IMR-90 (cell line): ENCODE measurements at regions not wholly inside any gene's neighbourhood (a gene's known extent, or its start where the extent isn't known, plus 50 kb on each side); places are given as distances from the start of the nearest gene placed in this dataset.

Experiments
- ATAC-seq: fragments of 200-7000 bp; cut with Tn5 transposase; 2 replicates; pipeline ENCODE4 v1.9.1; 2020; ENCODE audit warnings: low read depth, mild to moderate bottlenecking, moderate library complexity
- BruUV-seq: library from RNA; stranded (reverse); fragments of 400-500 nt; replicated peaks from 2 replicates; lab custom pipeline; 2021; lab: Mats Ljungman, UMichigan
- CTCF ChIA-PET: fragments of 300-600 bp; formaldehyde crosslinking; extraction: SDS; loops from one replicate; lab custom pipeline; 2021; ENCODE audit warnings: antibody characterized with exemption; lab: Yijun Ruan, JAX
- POLR2A ChIA-PET: fragments of 300-600 bp; sonication (Branson Sonifier 250); formaldehyde crosslinking; loops from one replicate; lab custom pipeline; 2022; ENCODE audit warnings: antibody characterized with exemption; ENCODE audit not compliant: unreplicated experiment; lab: Charles Lee
- DNase-seq: peaks from one replicate; pipeline ENCODE4 v3.0.0; 2013
- H2AFZ ChIP-seq: replicated peaks from 2 replicates; pipeline ENCODE3; 2013; ENCODE audit warnings: low read length, mild to moderate bottlenecking; ENCODE audit not compliant: poor library complexity
- H2AK5ac ChIP-seq: 2 replicates; pipeline ENCODE4 v1.6.1; 2013; ENCODE audit warnings: low read depth, low read length, inconsistent platforms
- H2AK9ac ChIP-seq: replicated peaks from 2 replicates; pipeline ENCODE3; 2013; ENCODE audit warnings: mild to moderate bottlenecking, low read depth, low read length, moderate library complexity; ENCODE audit not compliant: poor library complexity
- H2BK120ac ChIP-seq: 2 replicates; pipeline ENCODE4 v1.6.1; 2013; ENCODE audit warnings: low read depth, low read length, inconsistent platforms
- H2BK15ac ChIP-seq: 3 replicates; pipeline ENCODE4 v1.6.1; 2013; ENCODE audit warnings: low read depth, low read length, inconsistent platforms
- H2BK20ac ChIP-seq: 2 replicates; pipeline ENCODE4 v1.6.1; 2013; ENCODE audit warnings: low read depth, mild to moderate bottlenecking, inconsistent platforms, low read length, moderate library complexity
- H2BK5ac ChIP-seq: 2 replicates; pipeline ENCODE4 v1.6.1; 2013; ENCODE audit warnings: mild to moderate bottlenecking, low read depth, low read length, inconsistent platforms; ENCODE audit not compliant: poor library complexity, severe bottlenecking
- H3K14ac ChIP-seq: replicated peaks from 2 replicates; pipeline ENCODE4 v1.6.1; 2013; ENCODE audit warnings: low read depth, low read length, inconsistent platforms
- H3K18ac ChIP-seq: 2 replicates; pipeline ENCODE4 v1.6.1; 2013; ENCODE audit warnings: low read depth, low read length, control low read depth
- H3K23ac ChIP-seq: 2 replicates; pipeline ENCODE4 v1.6.1; 2013; ENCODE audit warnings: low read depth, low read length, inconsistent platforms
- H3K27ac ChIP-seq: 2 replicates; pipeline ENCODE4 v1.5.1; 2013; ENCODE audit warnings: mild to moderate bottlenecking, control low read depth, low read length; ENCODE audit not compliant: insufficient read depth
- H3K27me3 ChIP-seq: 2 replicates; pipeline ENCODE4 v1.6.1; 2013; ENCODE audit warnings: low read length; ENCODE audit not compliant: control insufficient read depth, insufficient read depth
- H3K36me3 ChIP-seq: 2 replicates; pipeline ENCODE4 v1.6.1; 2013; ENCODE audit warnings: low read length, mixed read lengths; ENCODE audit not compliant: control insufficient read depth, insufficient read depth
- H3K4ac ChIP-seq: 2 replicates; pipeline ENCODE4 v1.6.1; 2013; ENCODE audit warnings: low read depth, low read length, inconsistent platforms
- H3K4me1 ChIP-seq: 2 replicates; pipeline ENCODE4 v1.6.1; 2013; ENCODE audit warnings: low read length, mixed read lengths; ENCODE audit not compliant: control insufficient read depth, insufficient read depth
- H3K4me2 ChIP-seq: 2 replicates; pipeline ENCODE4 v1.6.1; 2013; ENCODE audit warnings: low read depth, mild to moderate bottlenecking, control low read depth, low read length, moderate library complexity
- H3K4me3 ChIP-seq: 2 replicates; pipeline ENCODE4 v1.5.1; 2013; ENCODE audit warnings: low read depth, mild to moderate bottlenecking, control low read depth, low read length, moderate library complexity; ENCODE audit not compliant: insufficient read depth
- H3K56ac ChIP-seq: 2 replicates; pipeline ENCODE4 v1.6.1; 2013; ENCODE audit warnings: low read length, inconsistent platforms; ENCODE audit not compliant: insufficient read depth; ENCODE audit errors: extremely low read depth
- H3K79me1 ChIP-seq, 2 experiments: 2 replicates each; pipeline ENCODE4 v1.6.1; 2013; ENCODE audit warnings: low read length in 2 of 2, inconsistent platforms in 1 of 2, low read depth in 1 of 2
- H3K9ac ChIP-seq: 2 replicates; pipeline ENCODE4 v1.6.1; 2013; ENCODE audit warnings: low read depth, low read length, control low read depth
- H3K9me1 ChIP-seq: 2 replicates; pipeline ENCODE4 v1.6.1; 2013; ENCODE audit warnings: low read length, inconsistent platforms; ENCODE audit not compliant: insufficient read depth
- H3K9me3 ChIP-seq: 2 replicates; pipeline ENCODE4 v1.6.1; 2013; ENCODE audit warnings: low read length; ENCODE audit not compliant: control insufficient read depth, insufficient read depth
- H4K20me1 ChIP-seq: 2 replicates; pipeline ENCODE4 v1.6.1; 2013; ENCODE audit warnings: low read length, inconsistent platforms; ENCODE audit not compliant: insufficient read depth
- H4K5ac ChIP-seq: 2 replicates; pipeline ENCODE4 v1.6.1; 2013; ENCODE audit warnings: mild to moderate bottlenecking, low read depth, low read length, control low read depth
- H4K8ac ChIP-seq, 2 experiments: 2 replicates each; pipeline ENCODE4 v1.6.1; 2013; ENCODE audit warnings: low read depth in 2 of 2, low read length in 2 of 2, control low read depth in 1 of 2, inconsistent platforms in 1 of 2
- H4K91ac ChIP-seq: 2 replicates; pipeline ENCODE4 v1.6.1; 2013; ENCODE audit warnings: low read depth, low read length, inconsistent platforms; ENCODE audit not compliant: insufficient read depth
- BHLHE40 ChIP-seq: fragments of 150-350 bp; IDR thresholded peaks from 2 replicates; pipeline ENCODE4 v1.6.1; 2016; ENCODE audit warnings: mild to moderate bottlenecking, low read depth, low read length
- CEBPB ChIP-seq: IDR thresholded peaks from 2 replicates; pipeline ENCODE4 v1.6.1; 2012; ENCODE audit warnings: low read depth, low read length, improper control_type of control experiment
- CHD1 ChIP-seq: IDR thresholded peaks from 2 replicates; pipeline ENCODE4 v1.6.1; 2012; ENCODE audit warnings: low read depth, low read length, improper control_type of control experiment
- ELK1 ChIP-seq: fragments of 150-350 bp; IDR thresholded peaks from 2 replicates; pipeline ENCODE4 v1.6.1; 2016; ENCODE audit warnings: low read depth, mild to moderate bottlenecking, low read length, moderate library complexity, borderline replicate concordance
- FOS ChIP-seq: fragments of 150-350 bp; IDR thresholded peaks from 2 replicates; pipeline ENCODE4 v1.6.1; 2016; ENCODE audit warnings: low read depth, low read length
- MAFK ChIP-seq: IDR thresholded peaks from 2 replicates; pipeline ENCODE4 v1.6.1; 2012; ENCODE audit warnings: low read depth, low read length, improper control_type of control experiment
- MAZ ChIP-seq: IDR thresholded peaks from 2 replicates; pipeline ENCODE4 v1.6.1; 2012; ENCODE audit warnings: low read depth, mild to moderate bottlenecking, low read length, improper control_type of control experiment, moderate library complexity, borderline replicate concordance
- MXI1 ChIP-seq: IDR thresholded peaks from 2 replicates; pipeline ENCODE4 v1.6.1; 2012; ENCODE audit warnings: low read depth, mild to moderate bottlenecking, low read length, moderate library complexity, borderline replicate concordance
- NFE2L2 ChIP-seq: fragments of 150-350 bp; IDR thresholded peaks from 2 replicates; pipeline ENCODE4 v1.6.1; 2016; ENCODE audit warnings: low read depth, mild to moderate bottlenecking, low read length
- POLR2A ChIP-seq: IDR thresholded peaks from 2 replicates; pipeline ENCODE4 v1.6.1; 2012; ENCODE audit warnings: mild to moderate bottlenecking, low read depth, low read length
- RAD21 ChIP-seq: IDR thresholded peaks from 2 replicates; pipeline ENCODE4 v1.6.1; 2012; ENCODE audit warnings: low read length, improper control_type of control experiment
- RCOR1 ChIP-seq: IDR thresholded peaks from 2 replicates; pipeline ENCODE4 v1.6.1; 2012; ENCODE audit warnings: mild to moderate bottlenecking, low read length, improper control_type of control experiment; ENCODE audit not compliant: insufficient replicate concordance
- RFX5 ChIP-seq: IDR thresholded peaks from 2 replicates; pipeline ENCODE4 v1.8.0; 2012; ENCODE audit warnings: low read depth, mild to moderate bottlenecking, low read length, moderate library complexity
- SMC3 ChIP-seq: fragments of 150-350 bp; IDR thresholded peaks from 2 replicates; pipeline ENCODE4 v1.6.1; 2016; ENCODE audit warnings: low read depth, mild to moderate bottlenecking, antibody characterized with exemption, low read length, moderate library complexity
- USF2 ChIP-seq: fragments of 150-350 bp; IDR thresholded peaks from 2 replicates; pipeline ENCODE4 v1.6.1; 2017; ENCODE audit warnings: mild to moderate bottlenecking, antibody characterized with exemption, low read length, low read depth
- WGBS, 2 experiments: methylation state at CpG; one replicate each; pipeline versions ENCODE4 v1.1.5 to v1.1.7; 2013; ENCODE audit warnings: missing lambda C conversion rate in 2 of 2; ENCODE audit not compliant: insufficient read length in 1 of 2; ENCODE audit errors: extremely low coverage in 2 of 2; 5-methylcytosine and 5-hydroxymethylcytosine counted together
- dilution Hi-C: fragments of 300-500 bp; cut with HindIII; formaldehyde crosslinking; loops from one replicate; pipeline ENCODE4 v1.14.3; 2018; ENCODE audit warnings: low sequenced_read_pairs; ENCODE audit not compliant: unreplicated experiment
- in situ Hi-C: fragments of 300-500 bp; cut with MboI; formaldehyde crosslinking; loops from 3 replicates; pipeline ENCODE4 v1.14.3; 2019; ENCODE audit warnings: low sequenced_read_pairs, inconsistent platforms, mixed read lengths
- intact Hi-C: fragments of 100-400 bp; cut with micrococcal nuclease; formaldehyde crosslinking; loops from 2 replicates; pipeline ENCODE4 v1.10.0; 2022
- TF ChIP-seq, protein P1 (sequence below): conservative IDR thresholded peaks from 2 replicates; pipeline ENCODE4 v1.5.1; 2012; ENCODE audit warnings: mild to moderate bottlenecking, low read depth, low read length, improper control_type of control experiment

- H3K4ac ChIP-seq: no peak overlapping the region
- BruUV-seq: no TSS peak
- H4K20me1 ChIP-seq: no peaks in the 10 kb centered on the region
- H4K5ac ChIP-seq: no peak overlapping the region
- no peak overlapping the region for H3K23ac ChIP-seq
- H4K91ac ChIP-seq: no peak overlapping the region
- no peak overlapping the region for H3K27ac ChIP-seq
- dilution Hi-C loops (no loop called here), in situ Hi-C loops (loop anchor here (25.0 kb wide), 2 partner anchors 660 to 1490 kb away; no protein-coding TSS in a partner anchor), intact Hi-C loops (loop anchor here (10.0 kb wide), 2 partner anchors 852 to 932 kb away; no protein-coding TSS in a partner anchor)
- no peaks in the 10 kb centered on the region for H3K9me1 ChIP-seq
- H3K4me3 ChIP-seq: no peak overlapping the region
- H2BK5ac ChIP-seq: no peak overlapping the region
- no peak overlapping the region for H2AK9ac ChIP-seq
- no peak for ATAC-seq
- no peak overlapping the region for H2BK15ac ChIP-seq
- H4K8ac ChIP-seq: no peak overlapping the region
- no peaks in the 10 kb centered on the region; the same call in 1 of the 2 replicates for H3K27me3 ChIP-seq
- H3K4me1 ChIP-seq: no peaks in the 10 kb centered on the region
- no peaks in the 10 kb centered on the region for H3K79me1 ChIP-seq
- TF ChIP-seq CHD1: no peak
- TF ChIP-seq RFX5: no peak
- TF ChIP-seq MXI1: no peak
- TF ChIP-seq USF2: no peak
- no peak for TF ChIP-seq MAZ
- TF ChIP-seq SMC3: no peak
- no peak for TF ChIP-seq RAD21
- no peak for TF ChIP-seq CEBPB
- TF ChIP-seq BHLHE40: no peak
- no peak for TF ChIP-seq RCOR1
- TF ChIP-seq, protein P1, sequence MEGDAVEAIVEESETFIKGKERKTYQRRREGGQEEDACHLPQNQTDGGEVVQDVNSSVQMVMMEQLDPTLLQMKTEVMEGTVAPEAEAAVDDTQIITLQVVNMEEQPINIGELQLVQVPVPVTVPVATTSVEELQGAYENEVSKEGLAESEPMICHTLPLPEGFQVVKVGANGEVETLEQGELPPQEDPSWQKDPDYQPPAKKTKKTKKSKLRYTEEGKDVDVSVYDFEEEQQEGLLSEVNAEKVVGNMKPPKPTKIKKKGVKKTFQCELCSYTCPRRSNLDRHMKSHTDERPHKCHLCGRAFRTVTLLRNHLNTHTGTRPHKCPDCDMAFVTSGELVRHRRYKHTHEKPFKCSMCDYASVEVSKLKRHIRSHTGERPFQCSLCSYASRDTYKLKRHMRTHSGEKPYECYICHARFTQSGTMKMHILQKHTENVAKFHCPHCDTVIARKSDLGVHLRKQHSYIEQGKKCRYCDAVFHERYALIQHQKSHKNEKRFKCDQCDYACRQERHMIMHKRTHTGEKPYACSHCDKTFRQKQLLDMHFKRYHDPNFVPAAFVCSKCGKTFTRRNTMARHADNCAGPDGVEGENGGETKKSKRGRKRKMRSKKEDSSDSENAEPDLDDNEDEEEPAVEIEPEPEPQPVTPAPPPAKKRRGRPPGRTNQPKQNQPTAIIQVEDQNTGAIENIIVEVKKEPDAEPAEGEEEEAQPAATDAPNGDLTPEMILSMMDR: no peak
- TF ChIP-seq POLR2A: no peak
- TF ChIP-seq MAFK: no peak
- no peak for TF ChIP-seq ELK1
- no peak for TF ChIP-seq FOS
- TF ChIP-seq NFE2L2: no peak
- POLR2A ChIA-PET: no interaction called here
- no CpG with 5 or more reads among the region's 4 CpGs for WGBS, 2 experiments
- no peak for DNase-seq
- no peak overlapping the region for H3K18ac ChIP-seq
- H3K56ac ChIP-seq: no peak overlapping the region
- H2AFZ ChIP-seq: no peak overlapping the region
- no peak overlapping the region for H2AK5ac ChIP-seq
- no peaks in the 10 kb centered on the region for H3K9me3 ChIP-seq
- H2BK20ac ChIP-seq: no peak overlapping the region
- H3K9ac ChIP-seq: no peak overlapping the region
- H3K4me2 ChIP-seq: no peak overlapping the region
- no peaks in the 10 kb centered on the region for H3K36me3 ChIP-seq
- H2BK120ac ChIP-seq: no peak overlapping the region
- H3K14ac ChIP-seq: no peak overlapping the region
- CTCF ChIA-PET: no interaction called here
Observed at GRCh38 chr4:157977086-157977485, 195.7 kb downstream of the GASK1B start.
